Right kidney (tissue), 1 donor: ENCODE measurements at regions not wholly inside any gene's neighbourhood (a gene's known extent, or its start where the extent isn't known, plus 50 kb on each side); places are given as distances from the start of the nearest gene placed in this dataset.
"Not testable (repeated sequence)": the region's sequence is repeated elsewhere in the genome, so short reads cannot be mapped to it uniquely, and the experiment has no call there.

ENCODE experiments used
- DNase-seq: peaks from one replicate; pipeline ENCODE4 v3.0.0-alpha.2; 2016

DNA sequence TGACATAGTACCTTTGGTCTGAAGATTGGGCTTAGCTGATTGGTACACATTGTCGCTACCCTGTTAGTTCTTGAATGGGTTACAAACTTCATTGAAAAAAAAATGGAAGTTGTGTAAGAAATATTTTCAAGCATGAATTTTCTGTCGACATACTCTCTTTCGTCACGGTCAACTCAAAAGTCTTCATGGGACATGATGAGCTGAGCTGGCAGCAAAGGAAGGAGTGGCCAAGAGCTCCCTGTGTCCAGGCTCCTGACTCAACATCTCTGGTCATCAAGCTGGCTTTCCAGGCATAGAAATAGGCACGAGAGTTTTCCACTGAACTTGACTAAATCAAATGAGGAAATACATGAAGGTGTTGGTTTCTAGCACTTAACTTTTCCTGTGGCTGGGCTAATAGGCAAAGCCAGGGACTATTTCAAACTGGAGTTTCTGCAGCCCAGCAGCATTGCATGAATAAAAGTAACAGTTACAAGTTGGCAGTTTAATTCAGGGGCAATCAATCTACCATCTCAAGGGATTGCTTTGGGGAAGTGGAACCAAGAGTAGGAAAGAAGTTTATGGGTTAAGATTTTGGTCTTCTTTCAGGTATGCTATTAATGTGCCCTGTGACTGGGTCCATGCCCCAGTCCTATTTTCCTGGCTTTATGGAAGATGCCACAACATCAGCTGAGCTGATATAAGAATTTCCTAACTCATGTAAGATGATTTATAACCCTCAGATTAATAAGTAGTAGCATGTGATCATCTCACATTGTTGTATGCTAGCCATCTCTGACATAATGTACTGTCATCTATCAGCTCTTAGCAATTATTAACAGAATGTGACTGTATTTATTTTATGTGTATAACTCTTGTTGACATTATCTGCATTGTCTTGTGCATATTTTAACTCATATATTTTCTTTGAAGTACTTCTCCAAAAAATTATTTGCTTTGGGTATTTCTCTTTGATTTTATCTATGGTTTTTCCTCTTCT, 385.8 kb downstream of the DLEU7 start:
- no peak for DNase-seq

DNA sequence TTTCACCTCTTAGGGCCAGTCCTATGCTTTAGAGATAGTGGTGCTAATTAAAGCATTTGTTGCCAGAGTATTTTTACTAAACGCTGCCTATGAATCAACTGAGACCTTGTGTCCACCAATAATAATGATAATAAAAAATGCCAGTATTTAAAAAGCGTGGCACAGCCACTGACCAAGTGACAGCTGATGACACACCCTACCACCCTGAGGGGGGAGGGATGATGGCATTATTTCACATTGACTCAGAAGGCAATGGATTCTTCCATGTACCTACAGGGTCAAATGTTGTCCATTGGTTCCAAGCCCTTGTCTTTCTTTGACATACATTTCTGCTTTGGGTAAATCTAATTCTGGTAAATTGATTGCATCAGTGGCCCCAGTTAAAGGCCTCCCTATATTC, 384.4 kb downstream of the DLEU7 start:
- no peak for DNase-seq

DNA sequence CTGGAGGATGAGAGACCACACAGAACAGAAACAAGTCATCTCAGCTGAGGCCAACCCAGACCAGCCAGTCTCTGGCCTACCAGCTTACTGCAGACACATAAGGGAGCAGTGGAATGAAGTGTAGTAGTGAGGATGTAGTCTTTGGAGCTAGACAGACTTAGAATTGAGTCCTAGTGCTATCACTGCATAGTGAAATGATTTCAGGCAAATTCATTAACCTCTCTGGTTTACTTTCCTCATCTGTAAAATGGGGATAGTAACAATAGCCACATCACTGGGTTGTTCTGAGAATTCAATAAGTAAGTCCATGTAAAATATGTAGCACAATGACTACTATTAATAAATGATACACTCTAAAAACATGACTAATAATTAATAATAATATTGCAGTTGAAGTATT, 383.8 kb downstream of the DLEU7 start:
- DNase-seq: no peak

DNA sequence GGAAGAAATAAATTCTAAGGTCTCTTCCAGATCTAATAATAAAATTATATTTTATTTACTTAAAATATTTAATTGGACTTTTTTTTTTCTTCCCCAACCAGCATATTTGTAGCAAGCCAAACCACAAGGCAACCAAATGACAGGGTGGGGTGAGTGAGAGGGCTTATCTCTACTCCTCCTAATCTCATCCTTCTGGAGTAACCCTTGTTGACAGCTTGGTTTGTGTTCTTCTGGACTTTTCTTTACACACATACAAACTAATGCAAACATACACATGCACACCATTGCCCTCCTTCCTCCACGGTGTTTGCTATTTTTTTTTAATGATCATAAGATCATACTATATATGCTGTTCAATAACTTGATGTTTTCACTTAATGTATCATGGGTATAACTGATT, 383.1 kb downstream of the DLEU7 start:
- no peak for DNase-seq

DNA sequence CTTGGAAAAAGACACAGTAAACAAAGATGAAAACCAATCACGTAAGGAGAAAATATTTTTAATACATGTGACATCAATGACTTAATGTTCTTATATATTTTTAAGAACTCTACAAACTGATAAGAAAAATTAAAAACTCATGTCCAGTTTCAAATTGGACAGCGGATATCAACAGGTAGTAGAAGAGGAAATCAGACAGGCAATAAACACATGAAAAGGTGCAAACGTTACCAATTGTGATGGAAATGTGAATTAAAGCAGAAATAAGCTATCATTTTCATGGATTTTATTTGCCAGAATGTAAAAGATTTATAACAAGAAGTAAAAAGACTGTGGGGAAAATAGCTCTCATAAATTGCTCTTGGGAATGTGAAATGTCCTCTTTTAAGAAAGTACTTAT, 382.3 kb downstream of the DLEU7 start:
- no peak for DNase-seq

DNA sequence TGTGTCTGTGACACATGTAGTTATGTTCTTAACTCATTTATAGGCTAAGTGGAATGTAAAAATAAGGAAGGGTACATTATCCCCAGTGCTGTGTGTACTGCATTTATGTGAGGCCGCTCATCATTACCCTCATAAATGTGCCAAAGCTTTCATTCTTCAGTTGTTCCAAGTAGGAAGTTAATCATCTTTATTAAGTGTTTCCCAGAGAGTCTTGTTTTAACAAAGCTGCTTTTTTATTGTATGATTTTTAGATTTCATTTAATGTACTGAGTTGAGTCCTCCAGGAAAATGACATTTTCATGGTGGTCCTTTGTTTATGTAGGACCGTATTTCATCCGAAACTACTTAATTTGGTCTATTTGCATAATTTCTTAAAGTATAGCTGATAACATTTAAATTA, 379.8 kb downstream of the DLEU7 start:
- DNase-seq: no peak

DNA sequence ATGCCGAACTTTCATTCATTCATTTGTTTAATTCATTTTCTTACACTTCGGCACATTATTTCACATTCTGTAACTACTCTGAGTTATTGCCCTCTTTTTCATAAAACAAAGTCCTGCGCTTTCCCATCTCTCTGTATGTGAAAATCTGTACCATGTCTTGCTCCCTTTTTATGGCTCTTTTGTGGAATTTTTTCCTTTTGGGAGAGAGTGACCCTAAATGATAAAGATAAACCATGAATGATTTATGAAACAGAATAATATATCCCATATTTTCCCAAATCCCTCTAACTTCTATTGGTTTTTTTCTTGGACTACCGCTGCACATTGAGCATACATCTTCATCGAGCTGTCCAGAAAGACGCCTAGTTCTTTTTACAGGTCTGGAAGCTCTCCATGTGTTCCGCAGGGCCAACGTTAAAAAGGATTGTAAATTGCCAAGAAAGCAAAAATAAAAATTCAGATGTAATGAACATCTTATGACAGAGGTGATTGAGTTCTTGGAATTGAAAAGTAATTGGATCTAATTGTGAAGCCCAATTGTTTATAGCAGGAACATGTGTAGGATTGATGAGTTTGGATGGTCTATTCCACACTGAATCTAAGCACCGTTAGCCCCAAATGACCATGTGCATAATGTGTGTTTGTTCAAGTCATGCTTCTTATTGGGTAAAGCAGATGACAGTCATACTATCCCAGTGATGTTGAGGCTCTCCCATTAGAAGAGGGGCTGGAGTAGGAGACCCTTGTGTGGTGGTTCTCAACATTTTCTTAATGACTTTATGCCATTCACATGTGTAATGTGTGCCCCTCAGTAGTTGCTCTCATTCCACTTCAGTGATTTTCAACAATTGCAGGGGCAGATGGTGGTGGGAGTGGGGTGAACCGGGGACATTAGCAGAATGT, 378.9 kb downstream of the DLEU7 start:
- DNase-seq: no peak

DNA sequence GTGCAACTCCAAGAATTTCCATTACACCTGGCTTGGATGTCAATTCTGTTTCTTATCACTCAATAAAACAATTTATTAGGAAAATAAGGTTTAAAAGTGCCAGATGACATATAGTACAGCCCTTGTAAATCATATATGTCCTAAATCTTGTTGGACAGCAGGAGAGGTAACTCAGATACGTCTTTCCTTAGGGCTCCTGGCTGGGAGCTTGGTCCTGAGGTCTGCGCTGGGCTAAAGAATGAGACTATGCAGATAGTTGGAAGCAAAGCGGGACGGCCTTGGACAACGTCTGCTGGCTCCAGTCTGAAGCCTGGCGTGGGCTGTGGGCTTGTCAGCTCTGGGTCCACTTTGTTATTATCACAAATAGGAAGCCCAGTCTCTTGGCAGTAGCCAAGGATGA, 377.0 kb downstream of the DLEU7 start:
- DNase-seq: no peak

DNA sequence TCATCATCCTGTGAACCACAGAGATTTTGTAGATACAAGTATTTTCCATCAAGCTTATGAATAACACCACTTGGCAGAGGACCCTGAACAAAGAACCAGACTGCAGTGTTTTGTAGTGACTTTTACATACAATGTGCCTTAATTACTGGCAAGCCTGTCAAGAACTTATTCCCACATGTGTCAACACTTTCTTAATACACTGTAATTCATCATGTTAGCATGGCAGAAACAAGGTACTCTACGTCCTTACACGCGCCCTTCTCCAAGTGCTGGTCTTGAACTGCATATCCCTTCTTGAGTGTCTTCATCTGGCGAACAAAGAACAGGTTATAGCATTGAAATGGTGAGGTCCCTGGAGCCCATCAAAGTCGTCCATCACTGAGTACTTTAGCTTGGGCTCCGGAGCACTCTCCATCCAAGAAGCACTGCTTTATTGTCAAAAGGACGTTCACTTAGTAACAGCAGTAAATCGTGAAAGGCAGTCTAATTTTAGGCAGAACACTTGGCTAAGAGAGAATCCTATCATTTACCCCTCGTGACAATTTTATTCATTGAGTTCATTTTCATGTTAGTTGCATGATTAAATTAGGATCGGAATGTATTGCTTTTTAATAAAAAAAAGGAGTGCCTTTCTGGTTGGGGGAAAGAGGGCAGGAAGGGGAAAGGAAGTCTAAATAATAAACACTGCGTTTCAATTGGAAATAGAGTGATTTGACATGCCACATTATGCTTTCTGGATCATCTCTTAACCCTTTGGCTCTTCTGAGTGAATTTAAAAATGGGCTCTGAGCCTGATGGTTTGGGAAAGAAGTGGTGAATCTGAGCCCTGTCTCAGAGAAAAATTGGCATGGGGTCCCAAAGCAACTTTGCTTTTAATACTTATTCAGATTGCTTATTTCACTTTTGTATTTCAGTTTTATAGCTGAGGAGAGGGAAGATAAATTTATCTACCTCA, 376.1 kb downstream of the DLEU7 start:
- no peak for DNase-seq

DNA sequence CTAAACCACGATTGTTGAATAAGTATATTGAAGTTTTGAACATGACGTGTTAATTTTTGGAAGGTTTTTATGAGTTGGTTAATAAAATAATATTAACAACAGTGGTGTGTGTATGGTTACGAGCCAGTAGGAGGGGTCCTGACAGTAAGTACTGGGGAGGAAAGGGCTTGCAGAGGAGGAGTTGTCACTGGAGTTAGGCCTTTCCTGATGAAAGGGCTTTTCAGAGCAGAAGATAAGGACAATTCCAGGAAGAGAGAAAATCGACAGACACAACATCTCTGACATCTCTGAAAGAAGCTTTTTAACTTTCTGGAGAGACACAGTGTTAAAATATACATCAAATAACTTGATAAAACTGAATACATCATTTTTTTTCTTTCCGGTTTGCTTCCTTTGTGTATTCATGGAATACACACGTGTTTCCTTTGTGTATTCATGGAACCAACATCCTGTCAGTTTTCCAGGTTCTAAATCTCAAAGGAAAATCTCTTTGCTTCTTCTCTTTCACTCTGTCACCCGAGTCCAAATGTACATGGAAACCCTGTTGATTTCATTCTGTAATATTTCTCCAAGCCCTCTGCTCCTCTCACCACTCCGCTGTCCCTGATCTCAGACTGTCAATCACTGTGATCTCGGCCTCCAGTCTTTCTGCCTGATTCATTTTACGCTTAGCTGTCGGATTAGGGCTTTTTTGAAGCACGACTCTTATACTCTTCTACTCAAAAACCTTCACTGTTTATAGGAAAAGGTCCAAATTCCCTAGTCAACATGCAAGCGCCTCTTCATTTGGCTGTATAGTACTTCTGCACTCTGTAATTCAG, 374.4 kb downstream of the DLEU7 start:
- DNase-seq: no peak

DNA sequence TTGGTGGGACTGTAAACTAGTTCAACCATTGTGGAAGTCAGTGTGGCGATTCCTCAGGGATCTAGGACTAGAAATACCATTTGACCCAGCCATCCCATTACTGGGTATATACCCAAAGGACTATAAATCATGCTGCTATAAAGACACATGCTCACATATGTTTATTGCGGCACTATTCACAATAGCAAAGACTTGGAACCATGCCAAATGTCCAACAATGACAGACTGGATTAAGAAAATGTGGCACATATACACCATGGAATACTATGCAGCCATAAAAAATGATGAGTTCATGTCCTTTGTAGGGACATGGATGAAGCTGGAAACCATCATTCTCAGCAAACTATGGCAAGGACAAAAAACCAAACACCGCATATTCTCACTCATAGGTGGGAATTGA, 370.4 kb downstream of the DLEU7 start:
- not testable (repeated sequence) for DNase-seq

DNA sequence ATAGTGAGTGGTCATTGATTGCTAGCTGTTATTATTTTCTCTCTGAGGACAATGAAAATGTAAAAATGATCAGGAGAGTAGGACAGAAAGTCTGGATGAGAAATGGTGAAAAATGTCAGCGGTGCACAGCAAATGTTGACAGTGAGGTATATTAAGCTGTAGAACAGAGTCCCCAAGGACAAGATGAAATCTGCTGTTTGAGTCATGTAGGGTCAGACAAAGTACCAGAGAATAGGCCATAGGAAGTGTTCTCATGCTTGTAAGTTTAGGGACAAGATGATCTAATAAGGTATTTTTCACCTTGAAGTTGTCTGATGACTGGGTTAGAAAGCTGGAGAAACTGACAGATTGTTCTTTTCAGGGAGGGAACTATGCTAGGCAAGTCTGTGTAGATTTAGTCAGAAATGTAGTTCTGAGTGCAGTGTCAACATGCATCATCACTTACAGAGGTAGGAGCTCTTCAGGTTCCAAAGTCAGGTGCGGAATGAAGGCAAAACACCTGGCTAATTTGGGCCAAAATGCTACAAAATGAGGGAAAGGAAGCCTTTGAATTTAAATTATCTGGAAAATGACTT, 369.3 kb downstream of the DLEU7 start:
- no peak for DNase-seq

DNA sequence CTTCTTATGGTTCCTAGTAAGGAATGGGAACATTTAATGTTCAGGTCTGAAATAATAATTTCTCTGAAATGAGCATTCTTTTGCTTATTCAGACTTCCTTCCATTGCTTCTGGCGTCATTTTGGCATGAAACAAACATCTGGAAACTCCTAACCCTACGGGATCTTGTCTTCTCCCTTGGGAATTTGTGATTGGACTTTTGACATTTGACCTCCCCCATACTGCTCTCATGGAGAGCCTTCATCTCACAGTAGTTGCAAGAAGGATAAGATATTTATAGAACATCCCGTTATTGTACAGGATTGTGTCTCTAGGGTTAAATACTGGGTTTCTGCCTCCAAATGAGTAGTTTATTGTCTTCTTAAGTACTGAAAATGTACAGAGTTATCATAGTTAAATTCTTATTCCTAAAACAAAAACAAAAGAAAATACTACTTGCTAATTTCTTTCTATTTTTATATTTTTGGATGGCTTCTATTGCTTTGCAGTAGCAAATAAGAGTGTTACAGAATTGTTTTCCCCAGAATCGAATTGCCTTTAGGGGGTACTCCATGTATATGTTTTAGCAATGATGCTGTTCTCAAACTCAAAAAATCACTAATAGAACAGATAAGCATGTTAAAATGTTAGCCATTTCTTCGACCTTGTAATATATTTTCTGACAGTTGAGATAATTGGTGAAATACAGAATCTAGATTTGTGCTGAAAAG, 366.8 kb downstream of the DLEU7 start:
- DNase-seq: no peak

DNA sequence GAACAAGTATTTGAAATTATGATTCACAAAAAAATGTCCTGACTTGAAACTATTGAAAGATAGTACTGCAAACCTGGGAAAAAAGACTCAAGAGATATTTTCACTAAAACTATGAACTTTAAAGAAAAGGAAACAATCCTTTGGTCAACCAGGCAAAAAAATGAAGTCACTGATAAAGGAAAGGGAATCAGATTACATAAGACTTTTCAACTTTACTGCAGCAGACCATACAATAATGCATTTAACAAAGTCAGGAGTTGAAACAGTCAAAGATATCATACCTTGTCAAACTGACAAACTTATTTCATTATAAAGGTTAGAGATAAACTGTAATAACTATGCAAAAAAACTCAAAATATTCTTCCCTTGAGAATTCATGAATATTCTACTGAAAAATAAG, 361.6 kb downstream of the DLEU7 start:
- no peak for DNase-seq

DNA sequence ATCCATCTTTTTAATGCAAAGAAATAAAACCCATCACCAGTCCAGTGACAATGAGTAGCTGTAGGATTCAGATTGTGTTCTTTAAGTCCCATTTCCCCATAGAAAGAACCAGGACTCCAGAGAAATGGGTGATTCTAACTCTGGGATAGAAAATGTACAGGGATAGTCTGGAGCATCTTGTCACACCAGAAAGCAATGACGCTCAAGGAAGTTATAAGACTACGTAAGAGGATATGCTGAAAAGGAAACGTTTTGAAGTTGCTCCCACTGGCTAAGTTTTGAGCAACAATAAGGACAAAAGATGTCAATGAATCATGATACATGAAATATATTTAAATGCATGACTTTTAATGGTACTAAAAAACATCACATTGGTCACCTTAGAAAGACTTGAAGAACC, 360.1 kb downstream of the DLEU7 start:
- no peak for DNase-seq

DNA sequence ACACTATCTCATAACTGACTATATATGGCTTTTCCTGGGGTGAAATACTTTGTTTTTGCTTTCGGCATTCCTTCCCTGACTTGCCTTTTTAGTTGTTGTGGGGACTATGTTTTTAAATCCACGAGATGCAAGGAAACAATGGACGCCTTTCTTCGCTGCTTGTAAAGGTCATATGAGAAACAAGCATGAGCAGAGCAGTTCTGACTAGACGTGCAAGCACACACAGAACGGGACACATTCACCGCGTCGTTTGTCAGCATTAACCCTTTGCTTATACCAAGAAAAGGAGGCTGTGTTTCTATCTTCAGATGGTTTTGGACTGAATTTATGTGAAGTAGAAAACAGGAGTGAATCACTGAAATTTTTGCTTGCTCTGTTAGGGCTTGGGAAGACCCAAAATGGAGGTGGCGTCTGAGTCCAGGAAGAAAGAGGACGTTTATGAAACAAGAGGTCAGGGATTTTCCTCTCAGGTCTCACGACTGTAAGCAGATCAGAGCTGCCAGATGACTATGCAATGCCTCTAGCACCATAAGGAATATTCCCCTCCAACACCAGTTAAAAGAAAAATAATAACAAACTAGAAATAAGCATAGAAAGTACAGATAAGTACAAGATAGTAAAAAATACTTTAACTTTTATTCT, 358.9 kb downstream of the DLEU7 start:
- no peak for DNase-seq

DNA sequence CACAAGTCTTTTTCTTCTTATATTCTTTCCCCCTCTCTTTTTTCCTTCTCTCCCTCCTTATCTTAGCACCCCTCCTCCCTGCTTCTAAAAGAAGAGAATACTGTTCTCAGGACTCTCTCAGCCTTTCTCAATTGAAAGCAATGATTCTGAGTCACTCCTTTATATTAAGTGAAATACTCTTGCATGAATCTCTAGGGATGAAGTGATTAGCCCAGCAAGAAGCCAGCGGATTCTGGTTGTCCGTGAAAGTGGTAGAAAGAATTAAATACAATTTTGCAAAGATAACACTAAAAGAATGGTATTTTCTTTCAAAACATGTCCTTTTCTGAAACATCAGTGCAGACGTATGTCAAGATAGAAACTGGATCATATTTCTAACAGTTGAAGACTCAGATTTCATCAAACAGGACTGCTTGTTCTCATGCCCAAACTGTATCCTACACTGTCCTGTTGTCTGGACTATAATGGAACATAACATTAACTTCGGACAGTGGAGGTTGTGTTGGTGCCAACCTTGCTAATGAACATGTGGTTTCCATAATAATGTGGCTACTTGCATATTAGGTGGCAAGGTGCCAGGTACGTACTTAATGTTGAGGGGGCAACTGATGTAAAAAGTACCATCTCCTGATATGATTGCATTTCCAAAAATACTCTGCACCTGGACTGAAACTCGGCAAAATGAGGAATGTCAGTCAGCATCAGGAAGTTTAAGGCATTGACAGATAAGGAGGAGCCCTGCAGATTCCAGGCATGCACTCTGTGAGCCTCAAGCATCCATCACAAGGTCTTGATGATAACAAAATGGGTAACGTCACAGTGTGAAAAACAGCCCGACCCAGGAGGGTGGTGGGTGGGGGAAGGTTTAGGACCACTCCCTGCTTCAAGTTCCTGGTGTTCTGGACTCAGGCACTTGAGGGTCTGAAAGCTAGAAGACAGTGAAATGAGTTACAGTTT, 357.2 kb downstream of the DLEU7 start:
- no peak for DNase-seq

DNA sequence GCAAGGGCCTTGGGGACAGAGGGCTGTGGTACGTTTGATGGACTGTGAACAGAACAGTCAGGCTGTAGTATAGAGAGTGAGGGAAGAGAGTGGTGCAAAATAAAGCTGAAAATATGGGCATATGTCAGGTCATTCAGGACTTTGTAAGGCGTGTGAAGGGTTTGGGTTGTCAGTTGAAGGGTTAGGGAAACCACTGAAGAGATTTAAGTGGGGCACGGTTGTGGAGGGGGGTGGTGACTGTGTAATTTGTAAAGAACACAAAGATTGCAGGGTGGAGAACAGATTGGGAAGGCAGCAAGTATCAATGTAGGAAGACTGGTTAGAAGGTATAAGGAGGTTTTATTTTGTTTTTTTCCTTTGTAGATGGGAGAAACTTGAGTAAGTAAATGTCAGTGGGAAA, 349.8 kb downstream of the DLEU7 start:
- no peak for DNase-seq
